ENCODE measurements at regions not wholly inside any gene's neighbourhood (a gene's known extent, or its start where the extent isn't known, plus 50 kb on each side); places are given as distances from the start of the nearest gene placed in this dataset.

GRCh38 chr9:109590966-109591365, 92.9 kb upstream of the PTPN3 start:
- Histone ChIP-seq H3K27me3 (no peaks in the 10 kb centered on the region), H3K4me3 (no peak overlapping the region), H3K36me3 (no peaks in the 10 kb centered on the region), H3K4me1 (no peaks in the 10 kb centered on the region), H3K9me3 (peaks cover 0 to 4% (median 0%) of the 10 kb centered on the region in 3 donors), H3K27ac (no peak overlapping the region)
- DNase-seq, result no peak
- 43 to 58% methylated on average over 1 to 4 of the region's 5 CpGs for WGBS, 2 donors
- intact Hi-C loops (cut with DNase I), result no loop called here
- TF ChIP-seq POLR2A (IDR thresholded peaks at IDR 0.05) (no peak), CTCF (IDR thresholded peaks at IDR 0.05) (no peak)

- DNase-seq, result no peak
- 65 to 71% methylated on average over 2 of the region's 2 CpGs for WGBS, 2 donors
- no peak overlapping the region for H3K27ac ChIP-seq
- intact Hi-C loops (cut with DNase I), result no loop called here
- peaks cover 0 to 4% (median 0%) of the 10 kb centered on the region in 3 donors for H3K9me3 ChIP-seq
- TF ChIP-seq CTCF (IDR thresholded peaks at IDR 0.05) (no peak), POLR2A (IDR thresholded peaks at IDR 0.05) (no peak)
- no peaks in the 10 kb centered on the region for H3K4me1 ChIP-seq
- no peak overlapping the region for H3K4me3 ChIP-seq
- H3K27me3 ChIP-seq, result no peaks in the 10 kb centered on the region
- no peaks in the 10 kb centered on the region for H3K36me3 ChIP-seq
Measured at GRCh38 chr9:109591691-109592090, 93.6 kb upstream of the PTPN3 start.

GRCh38 chr9:109593612-109594011, 95.5 kb upstream of the PTPN3 start:
- TF ChIP-seq CTCF (IDR thresholded peaks at IDR 0.05) (no peak), POLR2A (IDR thresholded peaks at IDR 0.05) (no peak)
- intact Hi-C loops (cut with DNase I), result no loop called here
- Histone ChIP-seq H3K27ac (no peak overlapping the region), H3K4me3 (no peak overlapping the region), H3K9me3 (peaks cover 0 to 4% (median 0%) of the 10 kb centered on the region in 3 donors), H3K4me1 (no peaks in the 10 kb centered on the region), H3K27me3 (no peaks in the 10 kb centered on the region), H3K36me3 (no peaks in the 10 kb centered on the region)
- WGBS, 2 donors, result 93 to 95% methylated on average over 5 of the region's 5 CpGs
- DNase-seq, result no peak

GRCh38 chr9:109597496-109597895, 99.4 kb upstream of the PTPN3 start:
- Histone ChIP-seq H3K27ac (no peak overlapping the region), H3K27me3 (no peaks in the 10 kb centered on the region), H3K36me3 (no peaks in the 10 kb centered on the region), H3K4me3 (no peak overlapping the region), H3K4me1 (peaks cover 0 to 4% (median 0%) of the 10 kb centered on the region in 3 donors), H3K9me3 (no peaks in the 10 kb centered on the region)
- WGBS, 2 donors, result 69 to 79% methylated on average over 3 of the region's 3 CpGs
- intact Hi-C loops (cut with DNase I), result no loop called here
- no peak for DNase-seq
- no peak for TF ChIP-seq POLR2A (IDR thresholded peaks at IDR 0.05)
- TF ChIP-seq CTCF (IDR thresholded peaks at IDR 0.05), result no peak

- no peaks in the 10 kb centered on the region for H3K9me3 ChIP-seq
- DNase-seq, result no peak
- intact Hi-C loops (cut with DNase I), result no loop called here
- no peaks in the 10 kb centered on the region for H3K36me3 ChIP-seq
- H3K27ac ChIP-seq, result no peak overlapping the region
- peaks cover 0 to 21% (median 0%) of the 10 kb centered on the region in 3 donors for H3K4me1 ChIP-seq
- H3K27me3 ChIP-seq, result no peaks in the 10 kb centered on the region
- WGBS, 2 donors, result 85 to 100% methylated on average over 2 of the region's 2 CpGs
- TF ChIP-seq CTCF (IDR thresholded peaks at IDR 0.05), result no peak
- TF ChIP-seq POLR2A (IDR thresholded peaks at IDR 0.05), result no peak
- no peak overlapping the region for H3K4me3 ChIP-seq
Measured at GRCh38 chr9:109599131-109599530, 101.0 kb upstream of the PTPN3 start.

All from esophagus squamous epithelium (tissue), 5 donors.